H1 (cell line): ENCODE measurements at regions not wholly inside any gene's neighbourhood (a gene's known extent, or its start where the extent isn't known, plus 50 kb on each side); places are given as distances from the start of the nearest gene placed in this dataset.

Experiments
- CTCF ChIA-PET: fragments of 300-600 bp; sonication (Branson Sonifier 250); formaldehyde crosslinking; loops from one replicate; lab custom pipeline; 2021; ENCODE audit not compliant: partially characterized antibody; lab: Charles Lee
- POLR2A ChIA-PET: fragments of 300-600 bp; sonication (Branson Sonifier 250); formaldehyde crosslinking; loops from one replicate; lab custom pipeline; 2021; ENCODE audit warnings: inconsistent platforms; ENCODE audit not compliant: partially characterized antibody; lab: Charles Lee
- DNase-seq, 2 experiments: peaks; one replicate each; pipeline versions ENCODE4 v3.0.0 to v3.0.0-alpha.2; 2010 to 2022; ENCODE audit warnings: low spot score in 2 of 2, low read depth in 1 of 2, mixed read lengths in 1 of 2
- FAIRE-seq: peaks from 2 replicates; lab custom pipeline; 2011; peaks lifted over from hg19 to GRCh38; lab: Jason Lieb, UNC
- H2AFZ ChIP-seq: 2 replicates; pipeline ENCODE4 v1.8.1; 2012; ENCODE audit warnings: low read length, inconsistent platforms
- H2AK5ac ChIP-seq: 2 replicates; pipeline ENCODE4 v1.6.1; 2013; ENCODE audit warnings: low read depth, low read length
- H2BK120ac ChIP-seq: replicated peaks from 2 replicates; pipeline ENCODE3; 2013; ENCODE audit warnings: low read depth, low read length, inconsistent platforms
- H2BK12ac ChIP-seq: 2 replicates; pipeline ENCODE4 v1.6.1; 2013; ENCODE audit warnings: low read depth, low read length
- H2BK15ac ChIP-seq: 2 replicates; pipeline ENCODE4 v1.6.1; 2013; ENCODE audit warnings: low read length
- H2BK20ac ChIP-seq: 2 replicates; pipeline ENCODE4 v1.6.1; 2013; ENCODE audit warnings: low read length
- H2BK5ac ChIP-seq: 2 replicates; pipeline ENCODE4 v1.6.1; 2013; ENCODE audit warnings: low read depth, low read length
- H3K14ac ChIP-seq: 2 replicates; pipeline ENCODE4 v1.6.1; 2013; ENCODE audit warnings: inconsistent platforms; ENCODE audit not compliant: insufficient read length
- H3K18ac ChIP-seq: 2 replicates; pipeline ENCODE4 v1.6.1; 2013; ENCODE audit warnings: low read length; ENCODE audit errors: extremely low read depth
- H3K23ac ChIP-seq: 2 replicates; pipeline ENCODE4 v1.6.1; 2013; ENCODE audit warnings: inconsistent platforms; ENCODE audit not compliant: insufficient read length
- H3K23me2 ChIP-seq: 2 replicates; pipeline ENCODE4 v1.6.1; 2013; ENCODE audit warnings: low read depth, low read length
- H3K27ac ChIP-seq: 2 replicates; pipeline ENCODE4 v1.6.1; 2011; ENCODE audit warnings: low read depth, low read length, inconsistent platforms
- H3K27me3 ChIP-seq, 4 experiments: replicated peaks in 1 of 4; 1 replicate in 1 of 4; 2 replicates in 3 of 4; pipeline versions ENCODE4 v1.6.1 to v1.8.1; 2011 to 2013; ENCODE audit warnings: low read length in 3 of 4, mild to moderate bottlenecking in 3 of 4, inconsistent platforms in 2 of 4, mixed read lengths in 2 of 4, moderate library complexity in 1 of 4; ENCODE audit not compliant: control insufficient read depth in 3 of 4, insufficient read depth in 3 of 4; ENCODE audit errors: extremely low read depth in 1 of 4
- H3K36me3 ChIP-seq, 4 experiments: 2 replicates each; pipeline versions ENCODE4 v1.6.1 to v1.8.1; 2011 to 2013; ENCODE audit warnings: mild to moderate bottlenecking in 4 of 4, low read length in 3 of 4, moderate library complexity in 2 of 4, control low read depth in 1 of 4, inconsistent platforms in 1 of 4; ENCODE audit not compliant: insufficient read depth in 4 of 4, control insufficient read depth in 2 of 4
- H3K4ac ChIP-seq: replicated peaks from 2 replicates; pipeline ENCODE3; 2013; ENCODE audit warnings: low read length, low read depth, mixed read lengths, inconsistent platforms; ENCODE audit not compliant: insufficient read length
- H3K4me1 ChIP-seq, 4 experiments: replicated peaks in 1 of 4; 1 replicate in 1 of 4; 2 replicates in 3 of 4; pipeline versions ENCODE4 v1.6.1 to v1.8.1; 2011 to 2013; ENCODE audit warnings: low read length in 3 of 4, inconsistent platforms in 2 of 4, mixed read lengths in 1 of 4; ENCODE audit not compliant: insufficient read depth in 4 of 4, control insufficient read depth in 3 of 4
- H3K4me2 ChIP-seq, 2 experiments: 2 replicates each; pipeline versions ENCODE4 v1.6.1 to v1.8.1; 2011 to 2013; ENCODE audit warnings: low read depth in 2 of 2, low read length in 2 of 2, control low read depth in 1 of 2, inconsistent platforms in 1 of 2, mild to moderate bottlenecking in 1 of 2; ENCODE audit not compliant: insufficient read depth in 1 of 2
- H3K4me3 ChIP-seq, 4 experiments: fragments of 200-600, 300-600 bp in 1 of 4; sonication (generic), shearing (Covaris generic), sonication (Bioruptor Twin) in 1 of 4; 2 replicates each; pipeline versions ENCODE4 v1.5.1 to v1.8.1; 2011 to 2016; ENCODE audit warnings: low read length in 4 of 4, low read depth in 3 of 4, control low read depth in 2 of 4, inconsistent platforms in 2 of 4, mild to moderate bottlenecking in 2 of 4, mixed read lengths in 1 of 4, moderate library complexity in 1 of 4; ENCODE audit not compliant: insufficient read depth in 2 of 4; ENCODE audit errors: extremely low read depth in 1 of 4
- H3K56ac ChIP-seq: replicated peaks from 2 replicates; pipeline ENCODE3; 2013; ENCODE audit warnings: low read depth, mild to moderate bottlenecking, mixed read lengths, low read length, inconsistent platforms; ENCODE audit not compliant: insufficient read length
- H3K79me1 ChIP-seq: 2 replicates; pipeline ENCODE4 v1.6.1; 2013; ENCODE audit warnings: low read depth, low read length, control low read depth
- H3K79me2 ChIP-seq, 2 experiments: 2 replicates each; pipeline versions ENCODE4 v1.6.1 to v1.8.1; 2012 to 2013; ENCODE audit warnings: low read length in 2 of 2, mild to moderate bottlenecking in 2 of 2, inconsistent platforms in 1 of 2; ENCODE audit not compliant: insufficient read depth in 2 of 2, control insufficient read depth in 1 of 2
- H3K9ac ChIP-seq, 4 experiments: replicated peaks in 1 of 4; 1 replicate in 1 of 4; 2 replicates in 3 of 4; pipeline versions ENCODE4 v1.6.1 to v1.8.1; 2011 to 2013; ENCODE audit warnings: low read depth in 3 of 4, low read length in 3 of 4, control low read depth in 2 of 4, mild to moderate bottlenecking in 2 of 4, moderate library complexity in 2 of 4, inconsistent platforms in 1 of 4; ENCODE audit errors: extremely low read depth in 1 of 4
- H3K9me3 ChIP-seq, 2 experiments: 2 replicates each; pipeline versions ENCODE4 v1.6.1 to v1.8.1; 2012 to 2013; ENCODE audit warnings: mild to moderate bottlenecking in 2 of 2, moderate library complexity in 2 of 2, control low read depth in 1 of 2, inconsistent platforms in 1 of 2, low read depth in 1 of 2, low read length in 1 of 2, mixed read lengths in 1 of 2; ENCODE audit not compliant: insufficient read depth in 2 of 2
- H4K20me1 ChIP-seq, 2 experiments: replicated peaks in 1 of 2; 2 replicates each; pipeline versions ENCODE3 to v1.8.1; 2011 to 2013; ENCODE audit warnings: inconsistent platforms in 2 of 2, low read length in 2 of 2, mild to moderate bottlenecking in 1 of 2; ENCODE audit not compliant: insufficient read depth in 2 of 2, control insufficient read depth in 1 of 2
- H4K5ac ChIP-seq: 2 replicates; pipeline ENCODE4 v1.6.1; 2013; ENCODE audit warnings: low read length, low read depth, mixed read lengths, inconsistent platforms; ENCODE audit not compliant: insufficient read length
- H4K8ac ChIP-seq: 2 replicates; pipeline ENCODE4 v1.8.0; 2013; ENCODE audit warnings: mild to moderate bottlenecking, moderate library complexity, low read length, inconsistent platforms; ENCODE audit not compliant: insufficient read depth; ENCODE audit errors: extremely low read depth
- H4K91ac ChIP-seq: replicated peaks from 2 replicates; pipeline ENCODE3; 2013; ENCODE audit warnings: low read length, mixed read lengths, inconsistent platforms; ENCODE audit not compliant: insufficient read length
- ASH2L ChIP-seq: fragments of 200-600, 300-600 bp; sonication (generic); IDR thresholded peaks from one replicate; pipeline ENCODE4 v1.7.1; 2017; ENCODE audit warnings: low read length
- HDAC2 ChIP-seq, 2 experiments: fragments of 300-600 bp in 1 of 2; sonication (generic) in 1 of 2; IDR thresholded peaks; 2 replicates each; pipeline ENCODE4 v1.6.1; 2011 to 2012; ENCODE audit warnings: low read depth in 2 of 2, low read length in 2 of 2, mild to moderate bottlenecking in 2 of 2, moderate library complexity in 2 of 2, borderline replicate concordance in 1 of 2, inconsistent platforms in 1 of 2
- KDM4A ChIP-seq: IDR thresholded peaks from one replicate; pipeline ENCODE4 v1.7.1; 2012; ENCODE audit warnings: low read depth, mild to moderate bottlenecking, moderate library complexity, low read length, inconsistent platforms; ENCODE audit not compliant: severe bottlenecking
- POLR2AphosphoS5 ChIP-seq: IDR thresholded peaks from 2 replicates; pipeline ENCODE4 v1.6.1; 2011; ENCODE audit warnings: low read depth, low read length
- SAP30 ChIP-seq: fragments of 300-600 bp; sonication (generic); IDR thresholded peaks from 2 replicates; pipeline ENCODE4 v1.7.1; 2012; ENCODE audit warnings: low read length, moderate library complexity, mild to moderate bottlenecking, inconsistent platforms; ENCODE audit not compliant: insufficient read depth, insufficient replicate concordance
- TCF12 ChIP-seq: IDR thresholded peaks from 2 replicates; pipeline ENCODE4 v1.6.1; 2011; ENCODE audit warnings: low read depth, mild to moderate bottlenecking, low read length
- WGBS, 2 experiments: shearing (Covaris generic) in 1 of 2; methylation state at CpG; one replicate each; pipeline versions ENCODE4 v1.1.6 to v1.1.7; 2013 to 2015; ENCODE audit warnings: low lambda C conversion rate in 2 of 2, mixed read lengths in 2 of 2, inconsistent platforms in 1 of 2, low coverage in 1 of 2, missing lambda C conversion rate in 1 of 2; ENCODE audit not compliant: insufficient replicate concordance in 2 of 2, insufficient coverage in 1 of 2, insufficient read length in 1 of 2; ENCODE audit errors: extremely low coverage in 1 of 2, missing lambda C conversion rate in 1 of 2; 5-methylcytosine and 5-hydroxymethylcytosine counted together
- TF ChIP-seq, protein P1 (sequence below): IDR thresholded peaks from 2 replicates; pipeline ENCODE4 v1.6.1; 2011; ENCODE audit warnings: low read depth, mild to moderate bottlenecking, low read length; ENCODE audit not compliant: insufficient read depth

DNA sequence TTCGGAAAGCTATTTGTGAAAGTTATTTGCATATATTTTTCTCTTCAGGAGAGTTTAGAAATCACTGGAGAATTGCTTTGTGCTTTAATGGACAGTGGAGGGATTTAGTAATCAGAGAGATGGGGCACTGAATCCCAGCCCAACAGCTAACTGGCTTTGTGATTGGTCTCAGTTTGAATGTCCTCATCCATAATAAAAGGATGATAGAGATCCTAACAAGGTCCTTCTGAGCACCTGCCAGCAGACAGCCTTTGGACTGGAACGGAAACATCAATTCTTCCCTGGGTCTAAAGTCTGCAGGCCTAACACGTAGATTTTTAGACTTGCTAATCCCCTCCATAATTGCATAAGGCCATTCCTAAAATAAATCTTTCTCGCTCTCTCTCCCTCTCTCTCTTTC is 112.0 kb upstream of the ADAMTS5 start:
- H3K79me1 ChIP-seq = no peaks in the 10 kb centered on the region
- H4K8ac ChIP-seq = no peak overlapping the region
- no peak overlapping the region for H2BK20ac ChIP-seq
- H3K9ac ChIP-seq = no peak overlapping the region
- no peak for DNase-seq
- no peak overlapping the region for H3K23ac ChIP-seq
- no peak overlapping the region for H3K4ac ChIP-seq
- H4K91ac ChIP-seq = no peak overlapping the region
- H2BK120ac ChIP-seq = no peak overlapping the region
- no peaks in the 10 kb centered on the region for H3K79me2 ChIP-seq
- 91 to 100% methylated on average over 1 to 4 of the region's 4 CpGs for WGBS, 2 experiments
- no peak overlapping the region for H2AFZ ChIP-seq
- H3K27ac ChIP-seq = no peak overlapping the region
- no peak overlapping the region for H4K5ac ChIP-seq
- H3K14ac ChIP-seq = no peak overlapping the region
- no peak overlapping the region for H3K4me2 ChIP-seq
- no peak overlapping the region for H2BK15ac ChIP-seq
- POLR2A ChIA-PET = no interaction called here
- H3K36me3 ChIP-seq = no peaks in the 10 kb centered on the region
- no peaks in the 10 kb centered on the region for H3K27me3 ChIP-seq
- no peaks in the 10 kb centered on the region for H3K9me3 ChIP-seq
- FAIRE-seq = no peak
- no peaks in the 10 kb centered on the region for H3K23me2 ChIP-seq
- no peak overlapping the region for H2BK12ac ChIP-seq
- no peak overlapping the region for H2AK5ac ChIP-seq
- H2BK5ac ChIP-seq = no peak overlapping the region
- no peak overlapping the region for H3K18ac ChIP-seq
- CTCF ChIA-PET = interaction anchor here (0.7 kb wide), 1 partner anchor 114 kb away, joined by 3 read pairs; no protein-coding TSS in a partner anchor
- no peak overlapping the region for H3K56ac ChIP-seq
- H3K4me3 ChIP-seq = no peak overlapping the region
- no peaks in the 10 kb centered on the region for H4K20me1 ChIP-seq
- H3K4me1 ChIP-seq = no peaks in the 10 kb centered on the region
- no peak for TF ChIP-seq POLR2AphosphoS5
- no peak for TF ChIP-seq TCF12
- TF ChIP-seq HDAC2 (IDR thresholded peaks at IDR 0.05; ENCODE audit: borderline replicate concordance in 1 of 2, low read depth in 2 of 2, low read length in 2 of 2) = no peak
- TF ChIP-seq SAP30 = no peak
- TF ChIP-seq, protein P1, sequence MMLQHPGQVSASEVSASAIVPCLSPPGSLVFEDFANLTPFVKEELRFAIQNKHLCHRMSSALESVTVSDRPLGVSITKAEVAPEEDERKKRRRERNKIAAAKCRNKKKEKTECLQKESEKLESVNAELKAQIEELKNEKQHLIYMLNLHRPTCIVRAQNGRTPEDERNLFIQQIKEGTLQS = no peak
- no peak for TF ChIP-seq KDM4A
- TF ChIP-seq ASH2L = no peak
